Fibroblast of lung (primary cell): ENCODE measurements at regions not wholly inside any gene's neighbourhood (a gene's known extent, or its start where the extent isn't known, plus 50 kb on each side); places are given as distances from the start of the nearest gene placed in this dataset.

Experiments used
- EZH2 ChIP-seq: IDR thresholded peaks from 2 replicates; pipeline ENCODE4 v1.5.1; 2012; ENCODE audit warnings: low read length, control low read depth, mild to moderate bottlenecking; ENCODE audit errors: missing control alignments
- TF ChIP-seq, protein P1 (sequence below), 2 donors: IDR thresholded peaks in 1 of 2; conservative IDR thresholded peaks in 1 of 2; 1 replicate in 1 of 2; 2 replicates in 1 of 2; pipeline ENCODE4 v1.5.1; 2011 to 2012; ENCODE audit warnings: low read length in 2 of 2, control low read depth in 1 of 2, inconsistent platforms in 1 of 2, low read depth in 1 of 2, mild to moderate bottlenecking in 1 of 2

DNA sequence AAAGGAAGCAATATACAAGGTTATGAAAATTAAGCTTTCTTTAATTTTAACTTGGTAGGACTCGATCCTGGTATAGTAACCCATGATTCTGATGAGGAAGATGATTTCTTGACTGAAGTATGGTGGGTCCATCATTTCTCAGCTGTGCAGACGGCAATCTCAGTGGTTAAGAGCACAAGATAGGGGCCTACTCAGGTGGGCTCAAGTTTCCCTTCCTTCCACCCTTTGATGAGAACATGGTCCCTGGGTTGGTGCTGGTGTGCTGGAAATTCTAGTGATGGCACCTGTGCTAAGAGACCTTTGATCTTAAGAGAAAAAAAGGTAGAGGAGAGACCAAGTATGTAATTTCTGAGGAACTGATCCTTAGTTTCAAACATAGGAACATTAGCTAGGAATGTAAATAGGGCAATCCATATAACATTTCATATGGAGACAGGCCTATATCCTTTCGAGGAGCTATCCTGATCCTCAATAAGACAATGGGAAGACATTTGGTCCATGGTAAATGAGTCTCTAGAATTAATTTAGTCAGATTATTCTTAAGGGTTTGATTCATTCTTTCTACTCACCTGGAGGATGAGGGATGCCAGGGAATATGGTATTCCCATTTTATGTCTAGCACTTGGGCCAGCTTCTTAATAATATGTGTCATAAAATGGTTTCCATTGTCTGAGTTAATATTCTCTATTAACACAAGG lies 104.5 kb upstream of the NECTIN3 start:
- TF ChIP-seq, protein P1, sequence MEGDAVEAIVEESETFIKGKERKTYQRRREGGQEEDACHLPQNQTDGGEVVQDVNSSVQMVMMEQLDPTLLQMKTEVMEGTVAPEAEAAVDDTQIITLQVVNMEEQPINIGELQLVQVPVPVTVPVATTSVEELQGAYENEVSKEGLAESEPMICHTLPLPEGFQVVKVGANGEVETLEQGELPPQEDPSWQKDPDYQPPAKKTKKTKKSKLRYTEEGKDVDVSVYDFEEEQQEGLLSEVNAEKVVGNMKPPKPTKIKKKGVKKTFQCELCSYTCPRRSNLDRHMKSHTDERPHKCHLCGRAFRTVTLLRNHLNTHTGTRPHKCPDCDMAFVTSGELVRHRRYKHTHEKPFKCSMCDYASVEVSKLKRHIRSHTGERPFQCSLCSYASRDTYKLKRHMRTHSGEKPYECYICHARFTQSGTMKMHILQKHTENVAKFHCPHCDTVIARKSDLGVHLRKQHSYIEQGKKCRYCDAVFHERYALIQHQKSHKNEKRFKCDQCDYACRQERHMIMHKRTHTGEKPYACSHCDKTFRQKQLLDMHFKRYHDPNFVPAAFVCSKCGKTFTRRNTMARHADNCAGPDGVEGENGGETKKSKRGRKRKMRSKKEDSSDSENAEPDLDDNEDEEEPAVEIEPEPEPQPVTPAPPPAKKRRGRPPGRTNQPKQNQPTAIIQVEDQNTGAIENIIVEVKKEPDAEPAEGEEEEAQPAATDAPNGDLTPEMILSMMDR (conservative IDR thresholded peaks at IDR 0.05 in 1 of 2, IDR thresholded peaks at IDR 0.05 in 1 of 2; ENCODE audit: low read depth in 1 of 2, low read length in 2 of 2): no peak
- no peak for TF ChIP-seq EZH2
